ENCODE measurements at regions not wholly inside any gene's neighbourhood (a gene's known extent, or its start where the extent isn't known, plus 50 kb on each side); places are given as distances from the start of the nearest gene placed in this dataset.

- intact Hi-C loops (cut with micrococcal nuclease; ENCODE audit: unreplicated experiment) = no loop called here
- H3K27me3 ChIP-seq (ENCODE audit: control insufficient read depth, insufficient read depth, low read length) = no peaks in the 10 kb centered on the region
- no peak for DNase-seq (ENCODE audit: low read depth, low spot score)
- no peaks in the 10 kb centered on the region for H3K36me3 ChIP-seq (ENCODE audit: control insufficient read depth, insufficient read depth, low read length)
- no peak for ATAC-seq
- H3K4me1 ChIP-seq (ENCODE audit: control insufficient read depth, insufficient read depth, low read length) = no peaks in the 10 kb centered on the region
- CTCF ChIA-PET = no interaction called here
- no peak for TF ChIP-seq TCF7L2 (IDR thresholded peaks at IDR 0.05; ENCODE audit: low read depth, low read length)
- no peak for TF ChIP-seq REST (IDR thresholded peaks at IDR 0.05; ENCODE audit: insufficient read depth in 1 of 2, low read depth in 2 of 2, low read length in 1 of 2)
- TF ChIP-seq SIN3A (IDR thresholded peaks at IDR 0.05; ENCODE audit: borderline replicate concordance, insufficient read depth, low read depth, low read length) = no peak
- no peak overlapping the region for H3K4me3 ChIP-seq (ENCODE audit: low read depth in 2 of 2, low read length in 2 of 2)
- no TSS peak for BruUV-seq (replicated peaks)
- POLR2A ChIA-PET = no interaction called here
- no peak overlapping the region for H3K27ac ChIP-seq (ENCODE audit: low read length)
- in situ Hi-C loops (cut with HindIII; ENCODE audit: low pct_unique_long_range_greater_than_20kb, low sequenced_read_pairs) = no loop called here
- H3K9me3 ChIP-seq (ENCODE audit: control insufficient read depth, insufficient read depth, low read depth, low read length) = no peaks in the 10 kb centered on the region
Measured at GRCh38 chr16:74123195-74123594, 173.4 kb upstream of the PSMD7 start.

GRCh38 chr16:74117798-74118197, 178.8 kb upstream of the PSMD7 start:
- H3K4me3 ChIP-seq (ENCODE audit: low read depth in 2 of 2, low read length in 2 of 2) = no peak overlapping the region
- DNase-seq (ENCODE audit: low read depth, low spot score) (no peak), ATAC-seq (no peak)
- TF ChIP-seq REST (IDR thresholded peaks at IDR 0.05; ENCODE audit: insufficient read depth in 1 of 2, low read depth in 2 of 2, low read length in 1 of 2) (no peak), CTCF (IDR thresholded peaks at IDR 0.05) (no peak), TCF7L2 (IDR thresholded peaks at IDR 0.05; ENCODE audit: low read depth, low read length) (no peak), POLR2AphosphoS5 (IDR thresholded peaks at IDR 0.05; ENCODE audit: low read depth, low read length) (no peak), SIN3A (IDR thresholded peaks at IDR 0.05; ENCODE audit: borderline replicate concordance, insufficient read depth, low read depth, low read length) (no peak)
- H3K4me1 ChIP-seq (ENCODE audit: control insufficient read depth, insufficient read depth, low read length) = no peaks in the 10 kb centered on the region
- BruUV-seq (replicated peaks) = no TSS peak
- no peaks in the 10 kb centered on the region for H3K36me3 ChIP-seq (ENCODE audit: control insufficient read depth, insufficient read depth, low read length)
- in situ Hi-C loops (cut with HindIII; ENCODE audit: low pct_unique_long_range_greater_than_20kb, low sequenced_read_pairs) = no loop called here
- ChIA-PET POLR2A (no interaction called here), CTCF (no interaction called here)
- H3K9me3 ChIP-seq (ENCODE audit: control insufficient read depth, insufficient read depth, low read depth, low read length) = no peaks in the 10 kb centered on the region
- H3K27me3 ChIP-seq (ENCODE audit: control insufficient read depth, insufficient read depth, low read length) = no peaks in the 10 kb centered on the region
- no peak overlapping the region for H3K27ac ChIP-seq (ENCODE audit: low read length)
- intact Hi-C loops (cut with micrococcal nuclease; ENCODE audit: unreplicated experiment) = no loop called here

All from Panc1 (cell line).